Upper lobe of left lung (tissue), 4 donors: ENCODE measurements at regions not wholly inside any gene's neighbourhood (a gene's known extent, or its start where the extent isn't known, plus 50 kb on each side); places are given as distances from the start of the nearest gene placed in this dataset.

ENCODE experiments used
- POLR2A ChIP-seq, 4 donors: fragments of 450-650 bp; IDR thresholded peaks; one replicate each; pipeline ENCODE4 v1.5.1; 2016 to 2017; ENCODE audit warnings: antibody characterized with exemption in 4 of 4, mild to moderate bottlenecking in 2 of 4
- POLR2AphosphoS5 ChIP-seq, 2 donors: sonication (generic); formaldehyde crosslinking; IDR thresholded peaks; one replicate each; pipeline ENCODE4 v1.5.1; 2017; ENCODE audit warnings: antibody characterized with exemption in 2 of 2

DNA sequence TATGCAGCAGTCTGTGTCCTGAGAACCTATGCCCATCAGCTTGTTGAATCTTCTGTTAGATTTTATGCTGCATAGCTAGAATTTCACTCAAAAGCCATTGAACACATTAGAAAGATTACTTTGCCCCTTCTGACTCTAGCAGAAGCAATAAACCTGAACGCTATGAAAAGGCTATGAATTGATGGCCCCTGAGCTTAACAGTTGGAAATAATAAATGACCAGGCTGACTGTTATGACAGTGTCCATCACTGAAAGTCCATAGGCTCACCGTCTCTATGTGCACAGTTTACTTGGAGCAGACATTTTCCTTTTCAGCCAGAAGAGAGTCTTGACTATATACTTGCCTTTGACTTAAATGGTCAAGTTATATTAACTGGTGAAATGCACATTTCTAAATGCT is 1618.8 kb upstream of the ACVR2A start:
- no peak for TF ChIP-seq POLR2A (IDR thresholded peaks at IDR 0.05)
- no peak for TF ChIP-seq POLR2AphosphoS5 (IDR thresholded peaks at IDR 0.05)
